HG03280 (cell line): ENCODE measurements at regions not wholly inside any gene's neighbourhood (a gene's known extent, or its start where the extent isn't known, plus 50 kb on each side); places are given as distances from the start of the nearest gene placed in this dataset.
A peak's percentile ranks its signal among the peaks of the same experiment; 100 is the strongest.

Experiments
- ATAC-seq: cut with Tn5 transposase; IDR thresholded peaks from one replicate; pipeline ENCODE4 v1.9.1; 2021; ENCODE audit warnings: mild to moderate bottlenecking, moderate library complexity; ENCODE audit not compliant: unreplicated experiment

GRCh38 chr15:31472636-31473384, 146.2 kb downstream of the KLF13 start:
- ATAC-seq: peak; percentile 87

DNA sequence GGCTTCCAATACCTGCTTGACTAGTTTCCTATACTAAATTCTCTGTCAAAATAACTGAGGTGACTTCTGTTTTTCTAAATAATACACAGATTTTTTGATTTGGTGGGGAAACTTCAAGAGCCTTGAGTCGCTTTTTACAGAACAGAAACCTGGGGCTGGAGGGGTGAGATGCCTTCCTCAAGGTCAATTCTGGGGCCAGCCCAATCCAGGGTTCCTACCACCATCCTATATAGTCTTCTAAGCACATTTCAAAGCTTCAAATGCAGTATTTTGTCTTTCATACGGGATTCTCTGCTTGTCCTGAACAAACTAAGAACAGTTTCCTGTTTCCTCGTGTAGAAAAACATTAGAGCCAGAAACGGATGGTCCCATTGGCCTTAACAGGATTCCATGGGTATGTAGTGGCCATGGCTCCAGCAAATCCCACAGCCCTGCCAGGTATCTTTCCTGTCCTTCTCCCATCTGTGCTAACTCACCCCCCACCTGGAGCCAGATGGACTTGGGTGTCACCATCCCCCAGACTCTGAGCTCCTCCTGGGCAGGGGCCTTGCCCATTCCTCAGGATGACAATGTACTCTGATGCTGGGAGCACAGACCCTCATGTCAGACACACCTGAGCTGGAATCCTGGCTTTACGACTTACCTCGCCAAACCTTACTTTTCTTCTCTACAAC, 146.9 kb downstream of the KLF13 start:
- ATAC-seq: peak; percentile 12

GRCh38 chr15:31474059-31474868, 147.6 kb downstream of the KLF13 start:
- no peak for ATAC-seq

GRCh38 chr15:31476236-31476810, 149.7 kb downstream of the KLF13 start:
- ATAC-seq: no peak

GRCh38 chr15:31476866-31477265, 150.2 kb downstream of the KLF13 start:
- ATAC-seq: no peak

GRCh38 chr15:31477301-31477700, 150.7 kb downstream of the KLF13 start:
- ATAC-seq: no peak

DNA sequence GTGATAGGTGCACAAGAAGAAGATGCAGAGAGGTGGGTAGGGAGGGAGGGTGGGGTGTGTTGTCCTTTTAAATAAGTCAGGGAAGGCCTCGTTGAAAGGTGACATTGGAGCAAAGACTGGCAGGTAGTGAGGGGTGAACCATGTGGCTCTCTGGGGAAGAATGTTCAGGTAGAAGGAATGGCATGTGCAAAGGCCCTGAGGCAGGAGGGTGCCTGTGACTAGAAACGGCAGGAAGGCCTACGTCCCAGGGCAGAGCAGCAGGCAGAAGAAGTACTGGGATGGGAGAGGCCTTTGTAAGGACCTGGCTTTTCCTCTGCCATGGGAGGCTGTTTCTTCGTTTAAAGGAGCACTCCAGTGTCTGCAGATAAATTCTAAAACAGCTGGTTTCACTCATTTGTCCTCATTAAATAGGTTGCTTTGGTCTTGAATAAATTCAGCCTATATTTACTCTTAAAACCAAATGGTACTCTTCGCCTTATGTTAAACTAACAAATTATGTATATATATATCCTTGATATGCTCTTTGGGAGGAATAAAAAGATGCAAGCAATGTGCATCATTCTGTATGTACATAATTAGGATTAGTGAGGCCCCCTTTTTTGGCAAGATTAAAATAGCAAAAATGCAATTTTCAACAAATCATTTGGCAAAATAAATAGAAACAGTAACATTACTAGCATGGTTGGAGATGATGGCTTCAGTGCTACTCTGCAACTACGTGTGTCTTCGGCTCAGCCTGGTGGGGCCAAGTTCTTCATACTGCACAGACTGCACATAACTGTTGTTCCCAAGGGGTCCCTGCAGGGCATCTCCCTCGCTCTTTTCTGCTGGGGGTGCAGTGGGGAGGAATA, 151.4 kb downstream of the KLF13 start:
- no peak for ATAC-seq

DNA sequence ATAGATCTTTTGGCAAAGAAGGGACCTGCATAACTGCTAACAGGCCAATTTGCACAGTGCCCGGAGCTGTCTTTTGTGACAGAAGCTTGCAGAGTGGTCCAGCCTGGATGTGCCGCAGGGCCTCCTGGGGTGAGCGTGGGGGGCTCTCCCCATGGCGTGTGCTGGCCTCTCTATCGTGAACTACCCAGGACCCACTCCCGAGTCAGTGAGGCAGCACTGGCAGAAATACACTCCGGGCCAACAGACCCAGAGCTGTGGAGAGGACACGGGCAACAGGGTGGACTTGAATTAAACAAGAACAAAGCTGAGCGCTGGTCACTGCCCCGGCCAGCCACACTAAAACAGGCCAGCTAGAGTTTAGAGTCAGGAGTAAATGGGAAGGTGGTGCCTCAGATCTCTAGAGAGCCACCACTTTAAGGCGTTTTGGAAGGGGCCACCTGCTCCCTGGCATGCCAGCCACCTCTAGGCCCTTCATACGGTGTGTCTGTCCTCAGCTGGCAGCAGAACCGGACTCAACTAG, 152.1 kb downstream of the KLF13 start:
- ATAC-seq: no peak

DNA sequence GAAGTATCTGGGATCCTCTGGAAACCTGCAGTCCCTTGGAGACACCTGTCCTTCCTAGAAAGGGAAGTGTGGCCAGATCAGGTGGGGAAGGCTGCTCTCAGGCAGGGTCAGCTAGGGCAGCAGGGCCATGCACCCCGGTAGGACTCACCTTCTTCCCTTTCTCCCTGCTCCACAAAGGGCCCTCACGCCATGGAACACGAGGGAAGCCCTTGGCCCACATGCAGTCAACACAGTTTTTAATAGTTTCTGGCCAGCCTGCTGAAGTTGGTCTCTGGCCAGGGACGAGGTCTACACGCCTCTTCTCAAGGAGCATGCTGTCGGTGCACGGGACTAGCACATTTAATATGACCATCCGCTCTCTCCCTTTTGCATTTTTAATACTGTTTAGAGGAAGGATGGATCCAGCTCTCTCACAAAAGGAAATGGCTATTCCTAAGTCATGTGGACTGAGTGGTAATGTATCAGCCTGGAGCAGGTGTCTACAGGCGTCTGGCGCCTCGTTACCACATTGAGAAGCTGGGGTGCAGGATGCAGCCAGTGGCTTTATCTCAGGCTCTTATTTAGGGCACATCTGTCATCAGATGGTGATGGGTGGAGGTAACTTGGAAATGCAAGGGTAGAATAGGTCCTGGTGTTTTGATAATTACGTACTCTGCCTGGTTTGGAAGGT, 153.9 kb downstream of the KLF13 start:
- no peak for ATAC-seq

DNA sequence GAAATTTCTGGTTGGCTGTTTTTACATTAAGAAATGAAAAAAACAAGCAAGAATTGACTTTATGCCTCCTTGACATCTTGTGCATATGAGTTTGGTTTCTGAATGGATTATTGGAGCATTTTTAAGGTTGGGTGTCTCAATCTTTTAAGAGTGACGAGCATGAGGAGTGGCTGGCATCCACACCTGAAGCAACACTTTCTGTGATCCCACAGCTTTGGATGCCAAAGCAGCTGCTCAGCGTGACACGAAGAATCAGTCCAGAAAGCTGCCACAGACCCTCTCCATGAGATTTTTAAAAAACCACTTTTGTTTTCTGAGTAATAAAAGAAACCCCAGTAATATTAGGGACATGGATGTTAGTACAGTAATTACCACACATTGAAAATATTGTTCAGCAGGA, 154.5 kb downstream of the KLF13 start:
- no peak for ATAC-seq

GRCh38 chr15:31482122-31482922, 155.7 kb downstream of the KLF13 start:
- no peak for ATAC-seq

- ATAC-seq: no peak
Measured at GRCh38 chr15:31483053-31483985, 156.7 kb downstream of the KLF13 start.

DNA sequence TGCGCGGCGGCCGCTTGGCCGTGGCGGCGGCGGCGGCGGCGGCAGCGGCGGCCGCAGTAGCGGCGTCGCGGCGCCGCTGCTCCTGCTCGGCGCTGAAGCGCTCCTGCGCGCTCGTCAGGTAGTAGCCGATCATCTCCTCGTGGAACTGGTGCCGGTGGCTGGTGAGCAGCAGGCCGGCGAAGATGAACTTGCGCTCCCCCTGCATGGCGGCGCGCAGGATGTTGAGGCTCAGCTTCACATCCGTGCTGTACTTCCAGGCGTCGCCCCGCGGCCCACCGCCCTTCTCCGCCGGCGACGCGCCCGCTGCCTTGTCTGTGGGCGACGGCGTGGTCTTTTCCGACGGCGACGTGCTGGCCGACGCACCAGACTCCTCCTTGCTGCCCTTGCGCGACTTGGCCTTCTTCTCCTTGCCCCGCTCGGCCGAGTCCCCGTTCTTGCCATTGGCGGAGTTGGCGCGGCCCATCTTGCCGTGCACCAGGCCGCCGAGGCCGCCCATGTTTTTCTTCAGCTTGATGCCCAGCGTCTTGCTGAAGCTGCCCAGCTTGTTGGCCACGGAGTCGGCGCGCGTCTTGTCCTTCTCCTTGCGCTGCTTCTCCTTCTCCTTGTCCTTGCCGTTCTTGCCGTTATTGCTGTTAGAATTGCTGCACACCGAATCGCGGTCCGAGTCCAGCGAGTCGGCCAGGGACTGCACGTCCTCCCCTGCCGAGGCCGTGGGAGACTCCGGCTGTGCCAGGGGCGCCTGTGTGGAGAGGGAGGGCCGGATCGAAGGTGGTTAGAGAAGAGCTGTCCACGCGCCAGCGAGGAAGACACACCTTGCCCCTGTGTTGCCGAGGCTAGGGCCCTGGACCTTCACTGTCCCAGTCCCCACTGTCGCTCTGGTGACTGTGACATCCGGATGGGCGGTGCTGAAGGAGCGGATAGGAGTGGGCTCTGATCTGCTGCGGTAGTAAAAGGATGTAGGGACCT, 157.6 kb downstream of the KLF13 start:
- no peak for ATAC-seq

- no peak for ATAC-seq
Measured at GRCh38 chr15:31484986-31485385, 158.4 kb downstream of the KLF13 start.

- ATAC-seq: no peak
Measured at GRCh38 chr15:31485431-31485830, 158.8 kb downstream of the KLF13 start.

- no peak for ATAC-seq
Measured at GRCh38 chr15:31485911-31486461, 159.4 kb downstream of the KLF13 start.
